NB4 (cell line): ENCODE measurements at regions not wholly inside any gene's neighbourhood (a gene's known extent, or its start where the extent isn't known, plus 50 kb on each side); places are given as distances from the start of the nearest gene placed in this dataset.

Source experiments
- CTCF ChIP-seq: IDR thresholded peaks from one replicate; pipeline ENCODE4 v1.5.1; 2012; ENCODE audit warnings: low read depth, low read length
- MAX ChIP-seq: IDR thresholded peaks from 2 replicates; pipeline ENCODE4 v1.6.1; 2011; ENCODE audit warnings: low read depth, low read length
- MYC ChIP-seq: IDR thresholded peaks from 2 replicates; pipeline ENCODE4 v1.6.1; 2011; ENCODE audit warnings: low read depth, low read length
- POLR2A ChIP-seq: IDR thresholded peaks from 2 replicates; pipeline ENCODE4 v1.6.1; 2011; ENCODE audit warnings: mild to moderate bottlenecking; ENCODE audit not compliant: insufficient read length; ENCODE audit errors: extremely low read depth

GRCh38 chr16:87169509-87169995 is 147.6 kb downstream of the C16orf95 start:
- TF ChIP-seq MYC: no peak
- TF ChIP-seq POLR2A: no peak
- TF ChIP-seq CTCF: no peak
- no peak for TF ChIP-seq MAX
